Parathyroid adenoma (tissue), 2 donors: ENCODE measurements at regions not wholly inside any gene's neighbourhood (a gene's known extent, or its start where the extent isn't known, plus 50 kb on each side); places are given as distances from the start of the nearest gene placed in this dataset.

ENCODE experiments used
- H2AFZ ChIP-seq: fragments of 300-600 bp; sonication (generic); one replicate; pipeline ENCODE4 v1.7.0; 2017; ENCODE audit warnings: antibody characterized with exemption, mild to moderate bottlenecking
- H3K27ac ChIP-seq: fragments of 300-600 bp; sonication (generic); one replicate; pipeline ENCODE4 v1.7.0; 2017
- H3K27me3 ChIP-seq: fragments of 300-600 bp; sonication (generic); one replicate; pipeline ENCODE4 v1.7.0; 2017; ENCODE audit warnings: low read length; ENCODE audit not compliant: control insufficient read depth, insufficient read depth
- H3K36me3 ChIP-seq: fragments of 300-600 bp; sonication (generic); one replicate; pipeline ENCODE4 v1.7.0; 2017; ENCODE audit warnings: low read length; ENCODE audit not compliant: control insufficient read depth, insufficient read depth
- H3K4me1 ChIP-seq: fragments of 300-600 bp; sonication (generic); one replicate; pipeline ENCODE4 v1.7.0; 2017; ENCODE audit warnings: control low read depth
- H3K4me2 ChIP-seq: fragments of 300-600 bp; sonication (generic); one replicate; pipeline ENCODE4 v1.7.0; 2017; ENCODE audit warnings: low read length
- H3K4me3 ChIP-seq: fragments of 300-600 bp; sonication (generic); one replicate; pipeline ENCODE4 v1.7.0; 2017; ENCODE audit warnings: low read depth, low read length
- H3K79me2 ChIP-seq: fragments of 300-600 bp; sonication (generic); one replicate; pipeline ENCODE4 v1.7.0; 2017; ENCODE audit warnings: control low read depth
- H3K9ac ChIP-seq: fragments of 300-600 bp; sonication (generic); one replicate; pipeline ENCODE4 v1.7.0; 2017; ENCODE audit warnings: mild to moderate bottlenecking
- H3K9me3 ChIP-seq: fragments of 300-600 bp; sonication (generic); one replicate; pipeline ENCODE4 v1.7.0; 2017; ENCODE audit warnings: low read length; ENCODE audit not compliant: control insufficient read depth
- CTCF ChIP-seq: fragments of 300-600 bp; sonication (generic); IDR thresholded peaks from one replicate; pipeline ENCODE4 v1.7.0; 2017; ENCODE audit warnings: antibody characterized with exemption, mild to moderate bottlenecking
- donor health status: primary hyperparathyroidism.

GRCh38 chr20:60584221-60584620 lies 626.0 kb downstream of the CDH26 start:
- no peaks in the 10 kb centered on the region for H3K9me3 ChIP-seq
- H3K4me2 ChIP-seq: no peak overlapping the region
- no peak overlapping the region for H3K9ac ChIP-seq
- no peaks in the 10 kb centered on the region for H3K4me1 ChIP-seq
- H3K36me3 ChIP-seq: no peaks in the 10 kb centered on the region
- no peak overlapping the region for H3K4me3 ChIP-seq
- H3K27me3 ChIP-seq: no peaks in the 10 kb centered on the region
- no peak overlapping the region for H2AFZ ChIP-seq
- no peak for TF ChIP-seq CTCF
- H3K27ac ChIP-seq: no peak overlapping the region
- H3K79me2 ChIP-seq: no peaks in the 10 kb centered on the region

- no peak overlapping the region for H3K27ac ChIP-seq
- H3K4me2 ChIP-seq: no peak overlapping the region
- H3K9me3 ChIP-seq: no peaks in the 10 kb centered on the region
- no peaks in the 10 kb centered on the region for H3K4me1 ChIP-seq
- no peaks in the 10 kb centered on the region for H3K79me2 ChIP-seq
- no peaks in the 10 kb centered on the region for H3K36me3 ChIP-seq
- no peak overlapping the region for H3K4me3 ChIP-seq
- H3K27me3 ChIP-seq: no peaks in the 10 kb centered on the region
- no peak for TF ChIP-seq CTCF
- H3K9ac ChIP-seq: no peak overlapping the region
- no peak overlapping the region for H2AFZ ChIP-seq
These were observed 627.4 kb downstream of the CDH26 start for GRCh38 chr20:60585651-60586050.

- Histone ChIP-seq H3K27ac (no peak overlapping the region), H3K4me3 (no peak overlapping the region), H3K9me3 (no peaks in the 10 kb centered on the region), H2AFZ (no peak overlapping the region), H3K4me1 (no peaks in the 10 kb centered on the region), H3K9ac (no peak overlapping the region), H3K4me2 (no peak overlapping the region), H3K36me3 (no peaks in the 10 kb centered on the region), H3K27me3 (no peaks in the 10 kb centered on the region), H3K79me2 (no peaks in the 10 kb centered on the region)
- no peak for TF ChIP-seq CTCF
These were observed 628.2 kb downstream of the CDH26 start for GRCh38 chr20:60586269-60587050.

GRCh38 chr20:60587986-60588385 lies 629.8 kb downstream of the CDH26 start:
- H3K27me3 ChIP-seq: no peaks in the 10 kb centered on the region
- no peak overlapping the region for H3K4me2 ChIP-seq
- H2AFZ ChIP-seq: no peak overlapping the region
- no peak overlapping the region for H3K4me3 ChIP-seq
- no peak overlapping the region for H3K9ac ChIP-seq
- no peaks in the 10 kb centered on the region for H3K79me2 ChIP-seq
- H3K27ac ChIP-seq: no peak overlapping the region
- no peaks in the 10 kb centered on the region for H3K4me1 ChIP-seq
- no peaks in the 10 kb centered on the region for H3K36me3 ChIP-seq
- no peak for TF ChIP-seq CTCF
- no peaks in the 10 kb centered on the region for H3K9me3 ChIP-seq

GRCh38 chr20:60589623-60590022 lies 631.4 kb downstream of the CDH26 start:
- Histone ChIP-seq H2AFZ (no peak overlapping the region), H3K9ac (no peak overlapping the region), H3K27ac (no peak overlapping the region), H3K79me2 (no peaks in the 10 kb centered on the region), H3K4me3 (no peak overlapping the region), H3K4me2 (no peak overlapping the region), H3K9me3 (no peaks in the 10 kb centered on the region), H3K27me3 (no peaks in the 10 kb centered on the region), H3K36me3 (no peaks in the 10 kb centered on the region), H3K4me1 (no peaks in the 10 kb centered on the region)
- no peak for TF ChIP-seq CTCF
